ENCODE measurements at regions not wholly inside any gene's neighbourhood (a gene's known extent, or its start where the extent isn't known, plus 50 kb on each side); places are given as distances from the start of the nearest gene placed in this dataset.

DNA sequence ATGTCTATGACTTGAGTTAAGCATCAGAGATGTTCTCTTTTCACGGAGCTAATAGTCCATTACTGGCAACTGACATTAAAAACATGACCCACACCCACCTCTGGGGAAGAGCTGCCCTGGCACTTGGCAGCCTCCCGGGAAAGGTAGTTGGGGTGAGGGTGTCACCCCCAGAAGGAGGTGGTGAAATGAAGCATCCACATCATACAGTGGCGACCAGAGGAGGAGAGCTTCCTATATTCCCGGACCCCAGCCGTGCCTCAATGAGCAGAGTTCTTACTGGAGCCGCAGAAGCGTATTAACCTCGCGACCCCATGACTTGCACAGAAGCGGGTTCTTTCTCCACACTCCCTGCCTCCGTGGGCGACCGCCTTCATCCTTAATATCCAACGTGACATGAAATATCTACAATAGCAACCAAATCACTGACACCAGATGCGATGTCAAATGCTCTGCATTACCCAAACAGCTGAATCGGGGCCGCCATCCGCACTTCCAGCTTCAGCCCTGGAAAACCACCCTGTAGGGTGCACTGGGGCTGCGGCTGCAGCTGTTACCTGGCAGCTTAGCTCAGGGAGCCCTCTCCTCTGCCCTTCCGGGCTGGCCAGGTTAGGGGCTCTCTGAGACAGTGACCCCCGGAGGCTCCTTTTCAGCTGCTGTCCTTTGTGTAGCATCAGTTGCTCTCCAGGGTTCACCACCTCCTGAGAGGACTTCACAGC is 103.1 kb upstream of the PARD3 start:
- TF ChIP-seq CTCF (IDR thresholded peaks at IDR 0.05), result no peak
- H3K9me3 ChIP-seq, result no peaks in the 10 kb centered on the region
- no peak for DNase-seq
- no peaks in the 10 kb centered on the region for H3K4me1 ChIP-seq
- H3K27ac ChIP-seq, result no peak overlapping the region
- no peaks in the 10 kb centered on the region for H3K36me3 ChIP-seq
- no peak overlapping the region for H3K4me3 ChIP-seq
- intact Hi-C loops (cut with DNase I; ENCODE audit: low total_unique reads), result no loop called here
- H3K27me3 ChIP-seq, result no peaks in the 10 kb centered on the region

DNA sequence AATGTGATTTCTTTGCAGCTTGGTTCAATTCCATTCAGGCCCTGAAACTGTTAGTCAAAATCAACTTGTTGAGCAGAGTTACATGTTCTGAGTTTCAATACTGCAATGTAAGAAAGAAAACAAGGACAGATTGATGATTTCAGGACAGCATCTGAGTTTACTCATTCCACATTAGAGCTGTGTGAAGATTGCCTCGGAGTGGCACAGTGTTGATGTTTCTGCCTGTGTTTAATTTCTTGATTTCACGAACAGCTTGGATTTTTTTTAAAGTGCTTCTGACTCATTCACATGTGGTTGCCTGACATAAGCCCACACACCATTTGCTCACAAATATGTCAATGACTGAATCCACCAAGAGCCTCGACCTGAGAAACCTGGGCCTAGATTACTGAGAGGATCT is 101.2 kb upstream of the PARD3 start:
- no peak for TF ChIP-seq CTCF (IDR thresholded peaks at IDR 0.05)
- Histone ChIP-seq H3K27me3 (no peaks in the 10 kb centered on the region), H3K9me3 (no peaks in the 10 kb centered on the region), H3K36me3 (no peaks in the 10 kb centered on the region), H3K27ac (no peak overlapping the region), H3K4me1 (no peaks in the 10 kb centered on the region), H3K4me3 (no peak overlapping the region)
- intact Hi-C loops (cut with DNase I; ENCODE audit: low total_unique reads), result no loop called here
- no peak for DNase-seq

DNA sequence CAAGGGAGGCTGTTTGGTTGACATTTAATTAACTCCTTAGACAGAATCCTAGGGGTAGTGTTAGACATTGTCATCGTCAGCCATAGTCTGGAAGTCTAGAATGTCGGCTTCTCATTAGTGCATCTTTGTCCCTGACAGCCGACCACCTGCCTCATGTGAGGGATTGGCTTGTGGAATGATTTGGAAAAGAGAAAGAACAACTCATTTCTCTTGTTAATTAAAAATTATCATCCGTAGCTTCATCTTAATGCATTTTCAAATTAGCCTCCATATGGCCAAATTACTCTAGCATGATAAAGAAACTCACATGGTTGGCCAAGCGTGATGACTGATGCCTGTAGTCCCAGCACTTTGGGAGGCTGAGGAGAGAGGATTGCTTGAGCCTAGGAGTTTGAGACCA is 97.7 kb upstream of the PARD3 start:
- no peaks in the 10 kb centered on the region for H3K27me3 ChIP-seq
- no peak for DNase-seq
- intact Hi-C loops (cut with DNase I; ENCODE audit: low total_unique reads), result no loop called here
- H3K36me3 ChIP-seq, result no peaks in the 10 kb centered on the region
- no peak overlapping the region for H3K27ac ChIP-seq
- TF ChIP-seq CTCF (IDR thresholded peaks at IDR 0.05), result no peak
- no peak overlapping the region for H3K4me3 ChIP-seq
- peaks cover 0 to 8% (median 1%) of the 10 kb centered on the region in 4 donors for H3K4me1 ChIP-seq
- no peaks in the 10 kb centered on the region for H3K9me3 ChIP-seq

DNA sequence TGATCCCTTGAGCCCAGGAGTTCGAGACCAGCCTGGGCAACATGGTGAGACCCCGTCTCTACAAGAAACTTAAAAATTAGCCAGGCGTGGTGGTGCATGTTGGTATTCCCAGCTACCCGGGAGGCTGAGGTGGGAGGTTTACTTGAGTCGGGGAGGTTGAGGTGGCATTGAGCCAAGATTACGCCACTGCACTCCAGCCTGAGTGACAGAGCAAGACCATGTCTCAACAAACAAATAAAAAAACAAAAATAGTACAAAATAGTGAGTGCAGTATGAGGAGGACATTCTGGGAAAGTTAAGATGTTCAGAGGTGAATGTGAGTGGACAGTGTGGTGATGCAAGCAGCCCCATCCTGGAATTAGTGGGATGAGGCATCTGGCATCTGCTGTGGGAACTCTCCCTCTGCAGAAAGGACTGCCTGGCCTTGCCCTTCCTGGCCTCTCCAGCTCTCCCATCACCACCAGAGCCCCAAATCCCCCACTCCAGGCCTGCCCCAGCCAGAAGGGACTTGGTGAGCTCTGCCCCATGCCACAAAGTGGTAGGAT is 96.6 kb upstream of the PARD3 start:
- no peaks in the 10 kb centered on the region for H3K27me3 ChIP-seq
- DNase-seq, result peak in 1 of 2 donors; percentile 23
- no peaks in the 10 kb centered on the region for H3K9me3 ChIP-seq
- H3K4me3 ChIP-seq, result no peak overlapping the region
- H3K27ac ChIP-seq, result no peak overlapping the region
- H3K36me3 ChIP-seq, result no peaks in the 10 kb centered on the region
- peaks cover 0 to 16% (median 1%) of the 10 kb centered on the region in 4 donors for H3K4me1 ChIP-seq
- intact Hi-C loops (cut with DNase I; ENCODE audit: low total_unique reads), result no loop called here
- no peak for TF ChIP-seq CTCF (IDR thresholded peaks at IDR 0.05)

DNA sequence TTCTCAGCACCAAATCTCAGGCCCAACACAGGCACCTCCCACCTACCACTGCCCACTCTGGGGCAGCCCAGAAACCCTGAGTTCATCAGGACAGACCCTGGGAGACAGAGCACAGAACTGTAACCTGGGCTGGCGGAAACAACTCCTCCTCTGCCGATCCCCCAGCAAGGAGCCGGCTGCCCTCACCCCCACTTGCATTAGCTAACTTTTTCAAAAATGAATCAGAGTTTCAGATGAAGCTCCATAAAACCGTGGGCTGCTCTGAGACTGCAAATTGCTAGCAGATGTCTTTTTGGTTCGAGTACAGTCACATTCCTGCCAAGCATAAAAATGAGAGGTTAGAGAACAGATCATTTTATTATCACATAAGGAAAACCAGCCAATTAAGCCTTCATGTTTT is 93.4 kb upstream of the PARD3 start:
- intact Hi-C loops (cut with DNase I; ENCODE audit: low total_unique reads), result no loop called here
- Histone ChIP-seq H3K9me3 (no peaks in the 10 kb centered on the region), H3K27me3 (no peaks in the 10 kb centered on the region), H3K36me3 (no peaks in the 10 kb centered on the region), H3K4me1 (peaks cover 0 to 26% (median 4%) of the 10 kb centered on the region in 4 donors), H3K27ac (no peak overlapping the region), H3K4me3 (no peak overlapping the region)
- no peak for DNase-seq
- no peak for TF ChIP-seq CTCF (IDR thresholded peaks at IDR 0.05)
